ENCODE measurements at regions not wholly inside any gene's neighbourhood (a gene's known extent, or its start where the extent isn't known, plus 50 kb on each side); places are given as distances from the start of the nearest gene placed in this dataset.

- Histone ChIP-seq H3K36me3 (no peaks in the 10 kb centered on the region), H3K4me3 (no peak overlapping the region), H3K27ac (no peak overlapping the region), H3K9me3 (peaks cover 16% of the 10 kb centered on the region), H3K4me1 (no peaks in the 10 kb centered on the region), H3K27me3 (no peaks in the 10 kb centered on the region)
- intact Hi-C loops (cut with DNase I), result no loop called here
- ATAC-seq, result no peak
- TF ChIP-seq CTCF (IDR thresholded peaks at IDR 0.05), result no peak
- DNase-seq, result no peak
Observed at GRCh38 chr12:73180734-73181133, 908.6 kb downstream of the TRHDE start.

GRCh38 chr12:73181244-73181643 is 909.1 kb downstream of the TRHDE start:
- H3K36me3 ChIP-seq, result no peaks in the 10 kb centered on the region
- no peak for TF ChIP-seq CTCF (IDR thresholded peaks at IDR 0.05)
- no peak overlapping the region for H3K27ac ChIP-seq
- H3K4me3 ChIP-seq, result no peak overlapping the region
- DNase-seq, result no peak
- H3K9me3 ChIP-seq, result peaks cover 20% of the 10 kb centered on the region
- no peaks in the 10 kb centered on the region for H3K27me3 ChIP-seq
- H3K4me1 ChIP-seq, result no peaks in the 10 kb centered on the region
- intact Hi-C loops (cut with DNase I), result no loop called here
- no peak for ATAC-seq

DNA sequence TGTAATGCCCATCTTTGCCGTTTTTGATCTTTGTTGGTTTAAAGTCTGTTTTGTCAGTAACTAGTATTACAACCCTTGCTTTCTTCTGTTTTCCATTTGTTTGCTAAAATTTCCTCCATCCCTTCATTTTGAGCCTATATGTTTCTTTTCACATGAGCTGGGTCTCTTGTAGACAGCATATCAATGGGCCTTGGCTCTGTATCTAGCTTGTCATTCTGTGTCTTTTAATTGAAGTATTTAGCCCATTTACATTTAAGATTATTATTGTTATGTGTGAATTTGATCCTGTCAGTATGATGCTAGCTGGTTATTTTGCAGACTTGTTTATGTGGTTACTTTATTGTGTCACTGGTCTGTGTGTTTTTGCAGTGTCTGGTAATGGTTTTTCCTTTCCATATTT is 913.2 kb downstream of the TRHDE start:
- ATAC-seq, result no peak
- DNase-seq, result no peak
- Histone ChIP-seq H3K4me1 (no peaks in the 10 kb centered on the region), H3K4me3 (no peak overlapping the region), H3K36me3 (no peaks in the 10 kb centered on the region), H3K9me3 (peaks cover 21% of the 10 kb centered on the region), H3K27me3 (no peaks in the 10 kb centered on the region), H3K27ac (no peak overlapping the region)
- intact Hi-C loops (cut with DNase I), result no loop called here
- TF ChIP-seq CTCF (IDR thresholded peaks at IDR 0.05), result no peak

- no peaks in the 10 kb centered on the region for H3K36me3 ChIP-seq
- no peak overlapping the region for H3K4me3 ChIP-seq
- ATAC-seq (no peak), DNase-seq (no peak)
- H3K4me1 ChIP-seq, result no peaks in the 10 kb centered on the region
- H3K27me3 ChIP-seq, result no peaks in the 10 kb centered on the region
- no peak for TF ChIP-seq CTCF (IDR thresholded peaks at IDR 0.05)
- H3K27ac ChIP-seq, result no peak overlapping the region
- intact Hi-C loops (cut with DNase I), result no loop called here
- peaks cover 21% of the 10 kb centered on the region for H3K9me3 ChIP-seq
Observed at GRCh38 chr12:73186272-73186671, 914.1 kb downstream of the TRHDE start.

- Histone ChIP-seq H3K4me1 (no peaks in the 10 kb centered on the region), H3K9me3 (peaks cover 21% of the 10 kb centered on the region), H3K36me3 (no peaks in the 10 kb centered on the region), H3K27me3 (no peaks in the 10 kb centered on the region), H3K4me3 (no peak overlapping the region), H3K27ac (no peak overlapping the region)
- TF ChIP-seq CTCF (IDR thresholded peaks at IDR 0.05), result no peak
- ATAC-seq (no peak), DNase-seq (no peak)
- intact Hi-C loops (cut with DNase I), result no loop called here
Observed at GRCh38 chr12:73187765-73188164, 915.6 kb downstream of the TRHDE start.

DNA sequence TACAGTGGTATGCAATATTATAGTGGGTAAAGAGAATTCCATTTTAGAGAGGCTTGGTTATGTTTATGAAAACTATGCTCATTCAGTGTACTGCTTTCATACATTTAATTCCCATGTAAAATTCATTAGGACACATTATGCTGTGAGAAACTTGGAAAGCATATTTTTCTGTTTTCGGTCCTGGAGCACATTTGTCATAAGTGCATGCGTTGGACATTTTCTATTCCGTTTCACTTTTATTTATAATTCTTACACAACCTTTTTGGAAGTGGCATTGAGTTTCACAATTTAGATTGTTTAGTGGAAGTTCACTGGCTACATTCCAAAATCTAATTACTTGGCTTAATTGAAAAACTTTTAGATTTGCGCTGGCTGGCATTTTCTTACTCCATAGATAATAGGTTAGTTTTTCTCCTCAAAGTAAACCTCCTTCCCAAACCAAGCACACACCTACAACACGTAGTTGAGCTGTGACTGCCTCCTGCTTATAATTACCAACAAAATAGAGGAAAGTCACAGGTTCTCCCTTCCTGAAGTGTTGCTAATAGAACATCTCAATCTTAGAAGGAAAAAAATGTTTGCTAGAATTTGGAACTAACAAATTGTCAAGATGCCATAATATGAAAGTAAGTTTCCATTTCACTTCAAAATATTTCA is 938.5 kb downstream of the TRHDE start:
- no peak for ATAC-seq
- Histone ChIP-seq H3K27me3 (no peaks in the 10 kb centered on the region), H3K4me1 (no peaks in the 10 kb centered on the region), H3K9me3 (no peaks in the 10 kb centered on the region), H3K27ac (no peak overlapping the region), H3K36me3 (no peaks in the 10 kb centered on the region), H3K4me3 (no peak overlapping the region)
- DNase-seq, result no peak
- intact Hi-C loops (cut with DNase I), result no loop called here
- TF ChIP-seq CTCF (IDR thresholded peaks at IDR 0.05), result no peak
